CD4-positive, alpha-beta T cell treated with Interleukin-21 for 1 hour (primary cell): ENCODE measurements at regions not wholly inside any gene's neighbourhood (a gene's known extent, or its start where the extent isn't known, plus 50 kb on each side); places are given as distances from the start of the nearest gene placed in this dataset.

Experiments
- DNase-seq: peaks from one replicate; pipeline ENCODE4 v3.0.0-alpha.2; 2020

DNA sequence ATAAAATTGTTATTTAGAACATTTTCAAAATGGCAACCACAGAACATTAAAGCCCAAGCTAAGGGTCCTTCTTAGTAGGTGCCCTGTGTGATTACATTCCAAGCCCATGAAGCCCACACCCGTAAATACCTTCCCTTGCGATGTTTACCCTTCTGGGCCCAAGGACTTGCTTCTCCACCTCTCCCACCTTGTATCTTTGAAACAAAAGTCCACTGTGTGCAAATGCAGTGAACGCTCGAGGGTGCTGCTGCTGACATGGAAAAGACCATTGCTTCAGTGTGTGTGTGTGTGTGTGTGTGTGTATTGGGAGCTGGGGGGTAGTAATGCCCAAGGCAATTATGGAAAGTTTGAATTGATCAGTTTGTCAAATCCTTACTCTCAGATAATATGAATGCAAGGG, 298.1 kb downstream of the TGFB2 start:
- no peak for DNase-seq

DNA sequence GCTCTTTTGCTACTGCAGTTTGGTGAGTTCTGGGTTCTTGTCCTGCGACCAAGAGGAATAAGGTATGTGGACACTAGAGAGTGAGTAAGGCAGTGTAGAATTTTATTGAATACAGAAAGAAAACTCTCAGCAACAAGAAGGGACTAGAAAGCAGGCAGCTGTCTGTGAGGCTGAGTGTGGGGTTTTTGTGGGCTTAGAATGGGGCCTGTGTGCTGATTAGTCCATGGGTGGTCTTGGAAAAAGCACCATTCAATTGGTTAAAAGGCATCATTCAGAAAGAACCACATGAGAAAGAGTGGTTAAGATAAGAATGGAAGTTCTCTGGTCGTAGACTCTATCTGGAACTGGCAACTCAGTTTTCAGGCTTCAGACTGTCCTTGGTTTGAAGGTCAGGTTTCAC, 298.8 kb downstream of the TGFB2 start:
- DNase-seq = no peak

DNA sequence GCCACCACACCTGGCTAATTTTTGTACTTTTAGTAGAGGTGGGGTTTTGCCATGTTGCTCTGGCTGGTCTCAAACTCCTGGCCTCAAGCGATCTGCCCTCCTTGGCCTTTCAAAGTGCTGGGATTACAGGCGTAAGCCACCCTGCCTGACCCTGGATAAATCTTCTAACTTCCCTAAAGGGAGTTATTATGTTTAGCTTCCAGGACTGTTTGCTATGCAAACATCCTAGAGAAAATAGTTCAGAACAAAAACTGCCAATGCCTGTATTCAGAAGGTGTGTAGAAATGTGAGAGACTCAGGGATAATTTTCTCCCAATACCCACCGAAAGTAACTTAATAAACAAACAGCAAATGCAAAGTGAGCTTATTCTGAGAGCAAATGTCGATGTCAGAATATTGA, 301.2 kb downstream of the TGFB2 start:
- DNase-seq = no peak

DNA sequence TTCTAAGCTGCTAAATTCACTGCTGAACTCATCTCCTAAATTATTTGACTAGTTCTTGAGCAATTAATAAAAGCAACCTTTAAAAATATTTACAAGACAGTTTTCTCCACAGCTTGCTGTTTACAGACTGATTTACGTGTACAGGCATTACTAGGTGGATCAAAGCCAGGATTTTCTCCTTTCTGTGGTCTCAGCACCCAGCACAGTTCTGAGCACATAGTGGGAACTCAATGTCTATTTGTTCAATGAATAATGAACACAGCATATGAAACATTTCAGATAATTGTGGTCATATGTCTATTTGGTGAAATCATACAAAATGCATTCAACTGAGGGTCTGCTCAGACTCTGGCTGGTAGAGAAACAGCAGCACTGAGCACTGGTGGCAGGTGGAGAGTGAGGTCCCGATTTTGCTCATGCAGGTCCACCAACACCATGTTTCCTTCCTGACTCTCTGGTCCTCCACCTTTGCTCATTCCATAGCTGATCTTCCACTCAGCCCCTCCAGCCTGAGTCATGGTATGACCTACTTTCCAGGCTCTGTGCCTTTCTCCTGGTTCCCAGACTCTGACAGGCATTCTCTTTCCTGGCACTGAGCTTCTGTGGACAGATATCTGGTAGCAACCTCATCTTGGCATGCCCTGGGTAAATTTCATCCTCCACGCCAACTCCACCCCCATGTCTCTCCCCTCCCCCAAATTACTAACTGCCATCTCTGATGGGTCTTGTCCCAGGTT, 311.3 kb downstream of the TGFB2 start:
- DNase-seq = no peak

DNA sequence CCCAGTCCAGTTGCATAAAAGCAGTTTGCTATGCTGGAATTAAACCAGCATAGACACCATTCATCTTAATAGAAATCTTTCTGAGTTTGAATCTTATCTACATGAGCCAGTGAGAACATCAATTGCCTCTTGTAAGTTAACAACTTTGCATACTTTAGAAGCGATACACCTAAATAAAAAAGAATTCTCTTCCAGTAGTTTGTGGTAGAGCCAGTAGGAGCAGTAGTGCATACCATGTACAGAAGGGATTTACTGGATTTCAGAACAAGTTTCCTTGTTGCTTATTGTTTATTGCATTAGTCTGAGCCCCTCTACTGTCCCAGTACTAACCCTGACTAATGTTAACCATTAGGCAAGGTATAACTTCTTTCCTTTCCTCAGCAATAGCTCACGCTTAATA, 313.1 kb downstream of the TGFB2 start:
- no peak for DNase-seq

DNA sequence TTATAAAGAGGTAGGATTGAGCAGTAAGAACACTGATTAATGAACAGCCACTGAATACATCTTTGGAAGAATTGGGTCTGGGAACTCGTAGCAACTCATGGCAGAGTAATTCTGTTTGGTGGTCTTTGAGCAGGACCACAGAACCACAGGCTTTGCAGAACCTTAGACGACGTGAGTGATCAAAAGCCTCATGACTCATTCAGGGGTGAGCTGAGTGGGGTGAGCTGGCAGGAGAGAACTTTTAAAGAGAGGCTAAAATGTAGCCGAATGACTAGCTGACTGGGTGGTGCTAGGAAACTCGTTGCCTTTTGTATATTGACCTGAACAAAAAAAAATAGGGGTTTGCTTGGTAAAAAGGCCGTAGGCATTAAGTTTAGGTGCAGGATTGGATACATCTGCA, 313.8 kb downstream of the TGFB2 start:
- no peak for DNase-seq

DNA sequence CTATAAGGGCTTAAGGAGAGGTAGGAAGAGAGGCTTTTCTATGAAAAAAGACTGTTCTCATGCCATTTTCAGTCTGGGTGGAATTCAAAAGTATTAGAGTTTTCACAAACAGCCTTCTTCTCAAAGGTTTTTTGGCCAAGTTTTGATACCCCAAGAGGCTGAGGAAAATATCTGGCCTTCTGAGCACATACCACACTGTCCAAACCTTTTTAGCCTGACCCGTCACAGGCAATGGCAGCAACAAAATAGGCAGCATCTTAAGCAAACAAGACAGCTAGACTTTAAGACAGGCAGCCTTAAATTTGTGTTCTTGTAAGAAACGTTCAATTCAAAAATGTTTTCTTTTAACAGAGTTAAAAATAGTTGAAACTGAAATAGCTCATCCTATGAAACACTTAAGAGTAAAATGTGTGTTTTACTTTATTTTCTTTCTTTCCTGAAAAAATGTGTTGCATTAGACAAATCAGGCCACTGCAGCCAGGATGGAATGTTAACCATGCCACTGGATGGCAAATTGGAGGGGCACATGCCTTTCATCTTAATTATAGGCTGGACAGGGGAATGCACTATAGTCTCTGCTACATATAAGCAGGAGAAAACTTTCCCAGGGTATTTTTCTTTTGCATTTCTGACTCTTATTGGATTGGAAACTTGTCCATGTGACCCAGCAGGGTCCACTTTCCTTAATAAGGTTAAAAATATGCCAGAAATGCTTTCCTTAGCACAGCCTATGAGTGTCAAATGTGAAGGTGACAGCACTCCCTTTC, 315.0 kb downstream of the TGFB2 start:
- no peak for DNase-seq

DNA sequence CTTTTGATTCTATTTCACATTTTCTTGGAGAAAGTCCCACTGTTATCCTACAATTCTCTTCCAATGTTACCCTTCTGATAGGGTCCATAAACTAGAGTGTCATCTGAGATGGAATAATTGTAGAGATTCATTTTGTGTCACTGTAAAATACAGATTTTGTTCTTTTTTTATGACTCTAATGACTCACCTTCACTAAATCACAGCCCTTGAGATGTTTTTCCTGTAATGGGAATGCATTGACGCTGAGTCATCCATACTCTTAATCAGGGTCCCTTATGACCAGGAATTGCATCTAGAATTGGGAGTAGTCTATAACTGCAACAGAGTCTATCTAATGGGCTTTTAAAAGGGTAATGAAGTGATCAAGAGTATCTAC, 315.5 kb downstream of the TGFB2 start:
- no peak for DNase-seq

DNA sequence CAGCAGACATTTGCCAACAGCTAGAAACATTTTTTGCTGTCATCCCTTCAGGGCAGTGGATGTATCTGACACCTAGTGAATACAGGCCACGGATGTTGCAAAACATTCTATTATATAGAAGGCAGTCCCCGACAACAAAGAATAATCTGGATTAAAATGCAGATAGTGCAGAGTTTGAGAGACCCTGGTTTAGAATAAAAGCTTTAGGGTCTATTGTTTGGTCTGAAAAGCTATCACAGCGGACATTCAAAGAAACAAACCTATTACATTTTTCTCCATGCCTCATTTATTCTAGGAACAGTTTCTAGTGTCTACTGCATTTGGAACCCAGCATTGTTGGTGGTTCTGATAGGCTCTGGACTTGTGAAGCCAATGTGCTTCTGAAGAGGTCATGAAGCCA, 316.3 kb downstream of the TGFB2 start:
- DNase-seq = no peak

DNA sequence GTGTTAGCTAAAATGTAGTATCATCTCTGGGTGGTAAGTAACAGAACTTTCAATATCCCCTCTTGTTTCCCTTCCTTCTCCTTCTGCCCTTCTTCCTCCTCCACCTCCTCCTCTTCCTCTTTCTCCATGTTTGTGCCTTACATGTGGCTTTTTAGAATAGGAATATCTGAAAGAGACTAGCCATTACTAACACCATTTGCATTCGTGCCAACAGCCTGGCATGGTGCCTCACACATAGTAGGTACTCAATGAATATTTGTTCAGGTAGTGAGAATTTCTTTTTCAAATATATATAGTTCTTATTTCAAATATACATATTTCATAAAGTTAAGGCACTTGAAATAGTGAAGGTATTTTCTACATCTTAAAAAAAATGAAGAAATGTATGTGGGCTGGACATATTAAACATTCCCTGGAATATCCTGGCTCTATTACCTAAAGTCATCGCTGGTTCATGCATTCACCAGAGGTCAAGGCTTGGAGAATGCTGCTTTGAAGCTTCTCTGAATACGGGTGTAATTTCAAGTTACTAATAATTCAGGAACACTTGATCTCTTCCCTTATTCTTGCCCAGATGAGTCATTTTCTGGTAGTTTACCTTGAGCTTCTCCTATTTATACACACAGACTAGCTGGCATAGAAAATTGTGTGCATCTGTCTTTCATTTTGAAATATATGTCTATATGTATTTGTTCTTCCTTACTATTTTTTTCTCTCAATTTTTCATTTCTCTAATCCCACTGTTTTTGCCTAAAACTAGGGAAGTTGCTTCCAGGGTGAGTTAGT, 319.4 kb downstream of the TGFB2 start:
- no peak for DNase-seq

DNA sequence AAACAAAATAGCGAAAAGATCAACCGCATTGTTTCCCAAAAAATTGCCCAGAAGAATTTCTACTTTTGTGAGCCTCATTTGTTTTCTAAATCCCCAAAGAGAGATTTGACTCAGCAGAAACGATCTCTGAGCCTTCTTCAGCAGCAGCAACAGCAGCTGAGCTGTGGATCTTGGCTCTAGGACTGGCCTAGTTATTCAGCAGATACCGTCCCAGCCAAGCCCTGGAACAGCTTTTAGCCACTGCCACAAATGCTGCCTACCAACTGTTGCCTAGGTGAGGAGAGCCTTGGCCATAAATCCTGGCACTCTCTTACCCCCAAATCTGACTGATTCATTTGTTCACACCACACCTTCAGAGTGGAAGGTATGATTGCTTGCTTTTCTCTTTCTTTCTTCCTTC, 320.1 kb downstream of the TGFB2 start:
- no peak for DNase-seq

DNA sequence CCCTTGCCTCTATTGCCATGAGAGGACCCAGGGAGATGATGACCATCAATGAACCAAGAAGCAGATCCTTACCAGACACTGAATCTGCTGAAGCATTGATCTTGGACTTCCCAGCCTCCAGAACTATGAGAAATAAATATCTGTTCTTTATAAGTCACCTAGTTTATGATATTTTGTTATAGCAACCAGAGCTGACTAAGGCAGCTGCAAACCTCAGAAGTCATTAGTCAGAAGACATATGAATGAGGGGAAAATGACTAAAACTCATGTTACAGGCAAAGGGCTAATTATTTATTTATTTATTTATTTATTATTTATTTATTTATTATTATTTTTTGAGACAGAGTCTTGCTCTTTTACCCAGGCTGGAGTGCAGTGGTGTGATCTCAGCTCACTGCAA, 321.1 kb downstream of the TGFB2 start:
- DNase-seq = no peak

DNA sequence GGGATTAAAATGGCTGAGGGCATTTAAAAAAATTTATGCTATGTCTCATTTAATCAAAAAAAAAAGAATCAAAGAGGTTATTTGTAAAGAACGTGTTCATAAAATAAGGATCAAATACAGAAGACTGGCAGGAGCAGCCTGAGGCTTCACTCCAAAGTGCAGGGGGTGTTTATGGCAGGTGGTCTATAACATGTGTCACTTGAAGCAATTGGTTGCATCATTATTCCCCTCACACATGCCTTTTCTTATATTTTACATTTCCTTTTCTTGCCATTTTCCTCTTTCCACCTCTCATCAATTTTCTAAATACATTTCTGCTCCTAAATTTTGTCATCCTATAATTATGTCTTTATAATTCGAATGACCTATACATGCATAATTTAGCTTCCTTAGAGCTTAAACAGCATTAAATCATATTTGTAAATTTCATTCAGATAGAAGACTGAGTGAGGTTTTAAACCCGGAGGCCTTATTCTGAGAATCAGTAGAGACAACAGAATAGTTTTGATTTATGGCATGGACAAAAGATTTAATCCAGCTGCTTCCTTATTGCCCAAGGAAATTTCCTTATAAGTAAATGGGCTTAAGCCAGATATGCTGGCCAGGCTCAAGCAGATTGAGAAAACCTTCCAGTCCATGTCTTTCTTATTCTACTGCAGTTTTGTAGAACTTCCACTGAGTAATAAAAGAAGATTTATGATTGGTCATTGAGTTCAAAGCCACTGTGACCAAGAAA, 322.8 kb downstream of the TGFB2 start:
- DNase-seq = no peak

DNA sequence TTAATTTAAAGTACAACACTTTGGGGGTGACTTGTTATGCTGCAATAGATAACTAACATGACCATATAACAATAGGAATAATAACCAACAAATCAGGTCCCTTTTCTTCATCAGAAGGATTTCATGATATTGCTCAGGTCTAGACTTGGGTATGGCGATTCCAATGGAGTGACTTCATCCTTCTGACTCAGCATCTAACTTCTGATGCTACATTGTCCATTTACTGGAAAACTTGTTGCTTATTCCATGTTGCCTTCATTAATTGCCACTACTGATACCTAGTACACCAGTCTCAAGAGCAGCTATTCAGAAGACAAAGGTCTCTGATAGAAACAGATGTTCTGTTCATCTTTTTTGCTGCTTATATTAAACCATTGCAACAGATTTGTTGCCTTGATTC, 324.3 kb downstream of the TGFB2 start:
- no peak for DNase-seq

DNA sequence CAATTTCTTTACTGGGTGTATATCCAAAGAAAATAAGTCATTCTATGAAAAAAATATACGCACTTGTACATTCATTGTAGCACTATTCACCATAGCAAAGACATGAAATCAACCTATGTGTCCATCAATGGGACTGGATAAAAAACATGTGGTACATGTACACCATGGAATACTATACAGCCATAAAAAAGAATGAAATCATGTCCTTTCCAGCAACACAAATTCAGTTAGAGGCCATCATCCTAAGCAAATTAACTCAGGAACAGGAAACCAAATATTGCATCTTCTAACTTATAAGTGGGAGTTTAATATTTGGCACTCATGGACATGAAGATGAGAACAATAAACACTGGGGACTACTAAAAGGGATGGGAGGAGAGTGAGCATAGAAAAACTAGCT, 325.7 kb downstream of the TGFB2 start:
- DNase-seq = no peak

DNA sequence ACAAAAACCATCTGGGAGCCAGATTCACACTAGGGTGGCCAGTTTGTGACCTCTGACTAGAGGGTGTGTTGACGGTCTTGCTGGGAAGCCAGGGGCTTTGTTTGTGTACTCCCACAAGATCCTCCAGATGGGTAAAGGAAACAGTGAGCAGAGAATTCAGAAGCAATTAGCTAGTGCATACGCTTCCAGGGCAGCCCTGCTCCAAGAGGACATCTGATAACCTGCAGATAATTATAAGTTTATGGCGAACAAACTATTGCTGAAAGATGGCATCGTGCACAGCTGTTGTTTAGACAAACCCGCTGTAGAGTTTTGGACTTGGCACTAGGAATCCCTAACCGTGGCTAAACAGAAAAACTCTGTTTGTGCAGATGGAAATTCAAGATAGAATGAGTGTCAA, 326.4 kb downstream of the TGFB2 start:
- DNase-seq = no peak

DNA sequence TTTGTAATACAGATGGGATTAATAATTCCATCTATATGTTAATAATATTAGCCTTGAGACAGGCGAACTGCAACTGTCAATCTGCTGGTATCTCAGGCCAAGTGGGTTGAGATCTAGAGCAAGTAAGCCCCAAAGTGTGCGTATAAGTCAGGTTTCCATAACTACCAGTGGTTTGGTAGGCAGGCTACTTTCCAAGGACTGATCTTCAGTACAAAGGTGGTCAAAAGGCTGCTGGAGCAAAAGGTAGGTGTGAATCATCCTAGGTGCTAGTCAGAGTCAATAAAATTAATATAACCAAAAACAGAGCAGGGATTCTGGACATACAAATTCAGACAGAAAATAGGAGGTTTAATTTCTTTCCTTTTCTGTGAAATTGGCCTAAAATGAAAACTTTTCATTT, 328.0 kb downstream of the TGFB2 start:
- no peak for DNase-seq

DNA sequence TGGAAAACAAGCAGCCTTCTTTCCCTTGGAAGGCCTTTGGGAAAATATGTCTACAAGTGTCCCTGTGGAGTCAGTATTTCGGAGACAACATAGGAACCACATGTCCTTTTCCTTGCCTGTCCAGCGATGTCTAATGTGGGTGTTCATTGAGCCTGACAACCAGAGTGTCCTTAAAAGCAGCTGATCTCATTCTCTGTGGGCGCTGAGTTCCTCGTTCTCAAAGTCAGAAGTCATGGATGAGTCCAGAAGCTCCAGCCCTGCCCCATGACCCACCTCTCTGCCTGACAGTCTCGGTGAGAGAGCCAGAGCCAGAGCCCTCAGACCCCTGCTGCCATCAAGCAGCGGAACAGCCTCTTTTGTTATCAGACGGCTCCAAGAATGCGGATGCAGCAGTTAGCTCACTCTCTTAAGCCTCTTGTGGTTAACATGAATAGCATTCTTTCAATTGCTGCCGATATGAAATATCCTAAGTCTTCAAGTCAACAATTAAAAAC, 329.2 kb downstream of the TGFB2 start:
- no peak for DNase-seq

DNA sequence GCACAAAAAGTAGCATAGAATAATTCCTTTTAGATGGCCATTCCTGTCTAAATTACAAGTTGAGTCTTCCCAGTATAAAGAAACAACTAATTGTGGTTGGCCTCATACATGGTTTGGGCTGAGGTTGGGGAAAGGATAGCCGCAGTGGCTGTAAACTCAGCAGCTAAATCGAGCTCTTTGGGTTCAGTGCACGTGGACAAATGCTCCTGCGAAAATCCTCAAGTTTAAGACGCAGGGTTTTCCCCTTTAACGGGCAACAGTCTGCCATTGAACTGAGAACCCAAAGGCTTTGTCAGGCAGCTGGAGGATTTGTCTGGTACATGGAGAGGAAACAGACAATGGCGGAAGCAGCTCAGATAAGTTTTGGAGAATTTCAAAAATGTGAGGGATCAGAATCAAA, 331.9 kb downstream of the TGFB2 start:
- DNase-seq = no peak

DNA sequence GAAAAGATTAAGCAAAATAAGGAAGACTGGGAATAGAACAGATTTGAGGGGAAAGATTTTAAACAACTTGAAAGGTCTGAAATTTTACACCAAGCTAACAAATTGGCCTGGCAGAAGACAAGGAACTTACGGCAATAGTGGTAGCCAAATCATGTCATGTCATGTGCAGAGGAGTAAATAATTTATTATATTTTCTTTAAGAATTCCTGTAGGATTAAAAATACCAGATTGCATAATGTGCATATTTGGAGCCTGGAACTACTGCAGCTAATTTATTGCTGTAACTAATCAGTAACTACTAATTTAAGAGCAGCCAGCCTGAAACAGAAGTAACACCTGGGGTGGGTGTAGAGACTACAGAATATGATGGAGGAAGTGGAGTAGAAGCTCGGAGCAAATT, 334.3 kb downstream of the TGFB2 start:
- DNase-seq = no peak

DNA sequence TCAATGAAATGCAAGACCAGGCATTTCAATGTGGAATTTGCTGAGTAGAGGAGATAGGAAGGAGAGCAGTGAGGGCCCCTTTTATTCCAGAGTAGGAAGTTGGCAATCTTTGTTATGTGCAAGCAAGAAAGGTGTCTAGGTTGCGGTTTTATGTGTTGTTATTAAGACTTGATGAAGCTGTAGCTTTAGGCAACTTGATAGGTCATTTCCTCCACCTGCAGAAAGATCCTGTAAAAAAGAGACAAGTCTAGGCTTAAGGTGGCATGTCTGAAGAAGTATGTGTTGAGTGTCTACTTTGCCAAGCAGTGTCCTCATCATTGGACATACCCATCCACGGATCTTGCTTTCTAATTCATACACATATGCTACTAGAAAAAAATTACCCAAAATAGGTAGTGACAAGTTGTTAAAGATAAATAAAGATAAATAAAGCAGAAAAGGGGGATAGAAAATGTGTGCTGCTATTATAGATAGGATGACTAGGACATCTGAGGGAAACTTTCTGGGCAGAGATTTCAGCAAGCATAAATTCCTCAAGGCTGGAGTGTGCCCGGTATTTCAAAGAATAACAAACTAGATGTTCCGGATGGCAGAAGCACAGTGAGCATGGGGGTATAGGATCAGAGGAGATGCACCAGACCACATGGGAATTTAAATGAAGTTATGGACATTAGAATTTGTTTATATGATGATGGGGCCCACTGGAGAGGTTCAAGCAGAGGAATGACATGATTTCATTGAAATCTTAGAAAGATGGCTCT, 335.0 kb downstream of the TGFB2 start:
- DNase-seq = no peak

DNA sequence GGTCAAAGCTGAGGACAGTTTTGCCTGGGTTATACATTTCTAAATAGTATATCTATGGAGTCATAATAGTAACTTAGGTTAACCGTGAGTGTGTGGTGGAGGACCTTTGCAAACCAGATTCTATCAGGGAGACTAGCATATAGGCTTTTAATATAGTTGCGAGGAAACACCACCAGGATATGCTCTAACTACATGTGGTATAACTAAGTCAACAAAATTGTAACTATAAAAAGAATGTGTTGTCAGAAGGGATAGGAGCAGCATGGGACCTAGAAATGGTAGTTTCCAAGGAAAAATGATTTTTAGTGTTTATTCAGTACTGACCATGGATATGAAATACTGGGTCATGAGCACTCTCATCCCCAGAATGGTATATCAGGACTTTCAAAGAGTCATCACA, 338.1 kb downstream of the TGFB2 start:
- no peak for DNase-seq
